CD4-positive, alpha-beta T cell (primary cell): ENCODE measurements at regions not wholly inside any gene's neighbourhood (a gene's known extent, or its start where the extent isn't known, plus 50 kb on each side); places are given as distances from the start of the nearest gene placed in this dataset.

ENCODE experiments used
- ATAC-seq: fragments of 200-7000 bp; cut with Tn5 transposase; one replicate; pipeline ENCODE4 v1.10.0; 2022; ENCODE audit warnings: mild to moderate bottlenecking; ENCODE audit not compliant: poor library complexity
- CTCF ChIA-PET: fragments of 350-600 bp; sonication (Branson Sonifier 250); formaldehyde crosslinking; loops from one replicate; lab custom pipeline; 2021; ENCODE audit warnings: antibody characterized with exemption, inconsistent platforms; lab: Charles Lee
- POLR2A ChIA-PET: fragments of 350-600 bp; sonication (Branson Sonifier 250); formaldehyde crosslinking; loops from one replicate; lab custom pipeline; 2021; ENCODE audit warnings: antibody characterized with exemption, inconsistent platforms; lab: Charles Lee
- DNase-seq, 14 experiments: peaks; one replicate each; pipeline ENCODE4 v3.0.0-alpha.2; 2013 to 2020; ENCODE audit warnings: mixed read lengths in 2 of 14
- H3K27ac ChIP-seq, 2 donors: one replicate each; pipeline versions ENCODE4 v1.5.1 to v1.7.0; 2013; ENCODE audit warnings: low read length in 2 of 2, low read depth in 1 of 2, mild to moderate bottlenecking in 1 of 2
- H3K27me3 ChIP-seq, 2 experiments: 1 replicate in 1 of 2; 2 replicates in 1 of 2; pipeline versions ENCODE4 v1.6.1 to v1.7.0; 2013; ENCODE audit warnings: low read length in 2 of 2, control low read depth in 1 of 2, mild to moderate bottlenecking in 1 of 2, moderate library complexity in 1 of 2; ENCODE audit not compliant: insufficient read depth in 2 of 2, control insufficient read depth in 1 of 2
- H3K36me3 ChIP-seq: one replicate; pipeline ENCODE4 v1.6.1; 2013; ENCODE audit warnings: low read length, control low read depth; ENCODE audit not compliant: insufficient read depth
- H3K4me1 ChIP-seq: one replicate; pipeline ENCODE4 v1.6.1; 2013; ENCODE audit warnings: low read length, control low read depth; ENCODE audit not compliant: insufficient read depth
- H3K4me3 ChIP-seq: one replicate; pipeline ENCODE4 v1.5.1; 2013; ENCODE audit warnings: mild to moderate bottlenecking, low read length, moderate library complexity
- H3K9me3 ChIP-seq, 2 experiments: 1 replicate in 1 of 2; 2 replicates in 1 of 2; pipeline versions ENCODE4 v1.6.1 to v1.7.0; 2013; ENCODE audit warnings: low read length in 2 of 2, mild to moderate bottlenecking in 2 of 2, control low read depth in 1 of 2, moderate library complexity in 1 of 2; ENCODE audit not compliant: control insufficient read depth in 1 of 2, insufficient read depth in 1 of 2
- H3K27ac Mint-ChIP-seq: one replicate; pipeline ENCODE4 v1.8.0; 2020; ENCODE audit warnings: mixed read lengths
- H3K27me3 Mint-ChIP-seq: one replicate; pipeline ENCODE4 v1.8.0; 2021; ENCODE audit warnings: mixed read lengths
- H3K36me3 Mint-ChIP-seq: one replicate; pipeline ENCODE4 v1.8.0; 2021; ENCODE audit warnings: low read depth, mixed read lengths
- H3K4me1 Mint-ChIP-seq: one replicate; pipeline ENCODE4 v1.8.0; 2021; ENCODE audit warnings: low read depth, mixed read lengths
- H3K4me3 Mint-ChIP-seq: one replicate; pipeline ENCODE4 v1.8.0; 2020; ENCODE audit warnings: mild to moderate bottlenecking, mixed read lengths
- H3K9me3 Mint-ChIP-seq: one replicate; pipeline ENCODE4 v1.8.0; 2020; ENCODE audit warnings: mixed read lengths
- intact Hi-C, 2 experiments: fragments of 100-400 bp; cut with DNase I in 1 of 2; cut with micrococcal nuclease in 1 of 2; formaldehyde crosslinking; loops; one replicate each; pipeline versions ENCODE4 v1.15.1 to v1.9.0; 2023 to 2025; cut with DNase I, micrococcal nuclease
- TF ChIP-seq, protein P1 (sequence below): fragments of 200-600 bp; IDR thresholded peaks from one replicate; pipeline ENCODE4 v1.8.0; 2022; ENCODE audit warnings: antibody characterized with exemption, mild to moderate bottlenecking

DNA sequence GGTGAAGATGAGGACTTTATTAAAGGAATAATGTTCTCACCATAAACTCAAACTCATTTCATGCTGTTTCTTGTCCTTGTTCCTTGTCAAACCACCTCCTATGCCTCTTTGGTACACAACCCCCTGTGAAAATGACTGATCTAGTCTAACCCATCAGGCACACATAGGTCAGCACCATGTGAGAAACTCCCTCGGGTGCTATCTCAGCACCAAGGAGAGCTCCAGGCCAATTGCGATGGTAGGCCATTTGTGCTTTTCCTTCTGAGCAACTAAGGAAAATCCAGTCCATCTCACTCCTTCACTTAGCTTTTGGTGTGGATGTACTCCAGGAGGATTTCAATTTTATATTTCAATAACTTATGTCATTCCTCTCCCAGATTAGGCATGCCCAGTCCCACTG, 199.8 kb downstream of the ZNF608 start:
- Histone ChIP-seq H3K27ac (no peak overlapping the region), H3K27me3 (no peaks in the 10 kb centered on the region), H3K4me1 (no peaks in the 10 kb centered on the region), H3K4me3 (no peak overlapping the region), H3K36me3 (no peaks in the 10 kb centered on the region), H3K9me3 (peaks cover 0 to 5% of the 10 kb centered on the region in 2 experiments)
- intact Hi-C loops: no loop called here
- TF ChIP-seq, protein P1, sequence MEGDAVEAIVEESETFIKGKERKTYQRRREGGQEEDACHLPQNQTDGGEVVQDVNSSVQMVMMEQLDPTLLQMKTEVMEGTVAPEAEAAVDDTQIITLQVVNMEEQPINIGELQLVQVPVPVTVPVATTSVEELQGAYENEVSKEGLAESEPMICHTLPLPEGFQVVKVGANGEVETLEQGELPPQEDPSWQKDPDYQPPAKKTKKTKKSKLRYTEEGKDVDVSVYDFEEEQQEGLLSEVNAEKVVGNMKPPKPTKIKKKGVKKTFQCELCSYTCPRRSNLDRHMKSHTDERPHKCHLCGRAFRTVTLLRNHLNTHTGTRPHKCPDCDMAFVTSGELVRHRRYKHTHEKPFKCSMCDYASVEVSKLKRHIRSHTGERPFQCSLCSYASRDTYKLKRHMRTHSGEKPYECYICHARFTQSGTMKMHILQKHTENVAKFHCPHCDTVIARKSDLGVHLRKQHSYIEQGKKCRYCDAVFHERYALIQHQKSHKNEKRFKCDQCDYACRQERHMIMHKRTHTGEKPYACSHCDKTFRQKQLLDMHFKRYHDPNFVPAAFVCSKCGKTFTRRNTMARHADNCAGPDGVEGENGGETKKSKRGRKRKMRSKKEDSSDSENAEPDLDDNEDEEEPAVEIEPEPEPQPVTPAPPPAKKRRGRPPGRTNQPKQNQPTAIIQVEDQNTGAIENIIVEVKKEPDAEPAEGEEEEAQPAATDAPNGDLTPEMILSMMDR: no peak
- no peaks in the 10 kb centered on the region for H3K9me3 Mint-ChIP-seq
- H3K36me3 Mint-ChIP-seq: no peaks in the 10 kb centered on the region
- ATAC-seq (no peak), DNase-seq (no peak)
- CTCF ChIA-PET: no interaction called here
- H3K27me3 Mint-ChIP-seq: no peaks in the 10 kb centered on the region
- POLR2A ChIA-PET: no interaction called here
- no peaks in the 10 kb centered on the region for H3K4me1 Mint-ChIP-seq
- no peak overlapping the region for H3K4me3 Mint-ChIP-seq
- H3K27ac Mint-ChIP-seq: no peak overlapping the region

- Histone ChIP-seq H3K9me3 (no peaks in the 10 kb centered on the region), H3K27ac (no peak overlapping the region), H3K36me3 (no peaks in the 10 kb centered on the region), H3K27me3 (no peaks in the 10 kb centered on the region), H3K4me3 (no peak overlapping the region), H3K4me1 (no peaks in the 10 kb centered on the region)
- no peak overlapping the region for H3K27ac Mint-ChIP-seq
- POLR2A ChIA-PET: no interaction called here
- H3K4me3 Mint-ChIP-seq: no peak overlapping the region
- H3K27me3 Mint-ChIP-seq: no peaks in the 10 kb centered on the region
- CTCF ChIA-PET: no interaction called here
- no peaks in the 10 kb centered on the region for H3K4me1 Mint-ChIP-seq
- intact Hi-C loops: no loop called here
- no peaks in the 10 kb centered on the region for H3K36me3 Mint-ChIP-seq
- no peak for DNase-seq
- TF ChIP-seq, protein P1: no peak
- H3K9me3 Mint-ChIP-seq: no peaks in the 10 kb centered on the region
- ATAC-seq: no peak
Observed at GRCh38 chr5:124544366-124545055, 201.9 kb downstream of the ZNF608 start.

DNA sequence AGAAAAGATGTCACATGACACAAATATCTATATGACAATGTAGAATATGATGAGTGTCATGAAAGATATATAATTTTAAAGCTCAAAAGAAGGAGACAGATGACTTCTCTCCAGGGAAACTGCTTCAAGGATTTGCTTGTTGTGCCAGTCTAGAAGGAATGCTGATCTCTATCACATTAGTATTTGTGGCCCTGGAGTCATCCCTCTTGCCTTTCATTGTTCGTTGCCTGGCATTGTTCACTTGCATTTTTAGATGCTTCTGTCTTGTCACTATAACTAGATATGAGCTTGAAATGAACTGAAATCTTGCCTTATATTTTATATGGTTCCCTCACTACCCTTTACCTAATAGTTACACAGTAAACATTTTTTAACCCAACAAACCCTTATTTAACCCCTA, 207.5 kb downstream of the ZNF608 start:
- Histone ChIP-seq H3K4me3 (no peak overlapping the region), H3K27ac (no peak overlapping the region), H3K36me3 (no peaks in the 10 kb centered on the region), H3K4me1 (no peaks in the 10 kb centered on the region), H3K9me3 (no peaks in the 10 kb centered on the region), H3K27me3 (no peaks in the 10 kb centered on the region)
- no peak overlapping the region for H3K27ac Mint-ChIP-seq
- ATAC-seq (no peak), DNase-seq (no peak)
- no peaks in the 10 kb centered on the region for H3K36me3 Mint-ChIP-seq
- peaks cover 5% of the 10 kb centered on the region for H3K27me3 Mint-ChIP-seq
- ChIA-PET POLR2A (no interaction called here), CTCF (no interaction called here)
- TF ChIP-seq, protein P1: no peak
- peaks cover 2% of the 10 kb centered on the region for H3K9me3 Mint-ChIP-seq
- intact Hi-C loops: no loop called here
- H3K4me3 Mint-ChIP-seq: no peak overlapping the region
- no peaks in the 10 kb centered on the region for H3K4me1 Mint-ChIP-seq
